ENCODE measurements at regions not wholly inside any gene's neighbourhood (a gene's known extent, or its start where the extent isn't known, plus 50 kb on each side); places are given as distances from the start of the nearest gene placed in this dataset.
A peak's percentile ranks its signal among the peaks of the same experiment; 100 is the strongest.

GRCh38 chr11:19311308-19312030, 70.7 kb upstream of the E2F8 start:
- no peaks in the 10 kb centered on the region for H3K9me3 ChIP-seq (ENCODE audit: low read length)
- no peak overlapping the region for H3K4me2 ChIP-seq (ENCODE audit: low read length)
- no peaks in the 10 kb centered on the region for H3K79me2 ChIP-seq (replicated peaks; ENCODE audit: insufficient read depth, low read length)
- TF ChIP-seq EP300 (conservative IDR thresholded peaks at IDR 0.05; ENCODE audit: poor library complexity, severe bottlenecking) = no peak
- peak; percentile 60 for TF ChIP-seq RAD21 (conservative IDR thresholded peaks at IDR 0.05)
- TF ChIP-seq CTCF (IDR thresholded peaks at IDR 0.05; ENCODE audit: poor library complexity, severe bottlenecking) = peak; percentile 66
- TF ChIP-seq EZH2 (IDR thresholded peaks at IDR 0.05; ENCODE audit: borderline replicate concordance, insufficient read depth, low read length, poor library complexity, severe bottlenecking) = no peak
- no peak for TF ChIP-seq POLR2AphosphoS5 (IDR thresholded peaks at IDR 0.05)
- no peak for TF ChIP-seq TAF1 (IDR thresholded peaks at IDR 0.05; ENCODE audit: low read depth)
- peak; percentile 60 for TF ChIP-seq SMC3 (conservative IDR thresholded peaks at IDR 0.05; ENCODE audit: poor library complexity)
- H2AFZ ChIP-seq (ENCODE audit: low read depth, low read length) = no peak overlapping the region
- no peaks in the 10 kb centered on the region for H4K20me1 ChIP-seq (ENCODE audit: insufficient read depth)
- H3K9me2 ChIP-seq (ENCODE audit: insufficient read depth, low read length) = no peaks in the 10 kb centered on the region
- H3K9ac ChIP-seq (ENCODE audit: low read length) = no peak overlapping the region
- no peaks in the 10 kb centered on the region for H3K27me3 ChIP-seq (ENCODE audit: insufficient read depth, low read depth, low read length)
- no peaks in the 10 kb centered on the region for H3F3A ChIP-seq (ENCODE audit: insufficient read depth, low read length, poor library complexity, severe bottlenecking)
- no peak overlapping the region for H3K4me3 ChIP-seq (ENCODE audit: low read length)
- no peak overlapping the region for H3K27ac ChIP-seq (ENCODE audit: low read length)
- H3K36me3 ChIP-seq (ENCODE audit: insufficient read depth, low read length) = no peaks in the 10 kb centered on the region

- no peaks in the 10 kb centered on the region for H3F3A ChIP-seq (ENCODE audit: insufficient read depth, low read length, poor library complexity, severe bottlenecking)
- H3K4me3 ChIP-seq (ENCODE audit: low read length) = no peak overlapping the region
- H3K27ac ChIP-seq (ENCODE audit: low read length) = no peak overlapping the region
- no peaks in the 10 kb centered on the region for H3K9me2 ChIP-seq (ENCODE audit: insufficient read depth, low read length)
- no peak overlapping the region for H3K9ac ChIP-seq (ENCODE audit: low read length)
- H3K9me3 ChIP-seq (ENCODE audit: low read length) = no peaks in the 10 kb centered on the region
- H3K79me2 ChIP-seq (replicated peaks; ENCODE audit: insufficient read depth, low read length) = no peaks in the 10 kb centered on the region
- H3K36me3 ChIP-seq (ENCODE audit: insufficient read depth, low read length) = no peaks in the 10 kb centered on the region
- no peak overlapping the region for H2AFZ ChIP-seq (ENCODE audit: low read depth, low read length)
- TF ChIP-seq MXI1 (conservative IDR thresholded peaks at IDR 0.05; ENCODE audit: poor library complexity, severe bottlenecking) (no peak), SMC3 (conservative IDR thresholded peaks at IDR 0.05; ENCODE audit: poor library complexity) (no peak), TAF1 (IDR thresholded peaks at IDR 0.05; ENCODE audit: low read depth) (no peak), POLR2AphosphoS5 (IDR thresholded peaks at IDR 0.05) (no peak), CTCF (IDR thresholded peaks at IDR 0.05; ENCODE audit: poor library complexity, severe bottlenecking) (no peak), REST (IDR thresholded peaks at IDR 0.05; ENCODE audit: borderline replicate concordance) (no peak), RAD21 (conservative IDR thresholded peaks at IDR 0.05) (no peak), EP300 (conservative IDR thresholded peaks at IDR 0.05; ENCODE audit: poor library complexity, severe bottlenecking) (no peak), EZH2 (IDR thresholded peaks at IDR 0.05; ENCODE audit: borderline replicate concordance, insufficient read depth, low read length, poor library complexity, severe bottlenecking) (no peak)
- H3K4me2 ChIP-seq (ENCODE audit: low read length) = no peak overlapping the region
- no peaks in the 10 kb centered on the region for H3K27me3 ChIP-seq (ENCODE audit: insufficient read depth, low read depth, low read length)
- no peaks in the 10 kb centered on the region for H4K20me1 ChIP-seq (ENCODE audit: insufficient read depth)
Measured at GRCh38 chr11:19307498-19307897, 66.8 kb upstream of the E2F8 start.

All from neural cell (in vitro differentiated cells).